GM12878 (cell line): ENCODE measurements at regions not wholly inside any gene's neighbourhood (a gene's known extent, or its start where the extent isn't known, plus 50 kb on each side); places are given as distances from the start of the nearest gene placed in this dataset.

Experiments
- ATAC-seq: fragments of 200-7000 bp; cut with Tn5 transposase; 3 replicates; pipeline ENCODE4 v1.9.1; 2020; ENCODE audit warnings: mild to moderate bottlenecking, moderate library complexity
- BruUV-seq: library from RNA; stranded (reverse); fragments of 400-500 nt; replicated peaks from 2 replicates; lab custom pipeline; 2021; lab: Mats Ljungman, UMichigan
- CTCF ChIA-PET: fragments of 300-600 bp; sonication (Branson Sonifier 250); formaldehyde crosslinking; extraction: SDS; loops from one replicate; lab custom pipeline; 2021; ENCODE audit warnings: inconsistent platforms; lab: Yijun Ruan, JAX
- POLR2A ChIA-PET: fragments of 350-600 bp; formaldehyde crosslinking; extraction: SDS; loops from one replicate; lab custom pipeline; 2021; ENCODE audit warnings: inconsistent platforms; lab: Charles Lee
- RAD21 ChIA-PET: fragments of 300-600 bp; sonication (Branson Sonifier 250); formaldehyde crosslinking; loops from one replicate; lab custom pipeline; 2023; ENCODE audit warnings: antibody characterized with exemption; ENCODE audit not compliant: unreplicated experiment; lab: Charles Lee
- SMC1A ChIA-PET: fragments of 300-600 bp; sonication (Branson Sonifier 250); formaldehyde crosslinking; loops from one replicate; lab custom pipeline; 2023; ENCODE audit not compliant: unreplicated experiment, uncharacterized antibody; lab: Charles Lee
- DNase-seq: peaks from one replicate; pipeline ENCODE4 v3.0.0-alpha.2; 2011; ENCODE audit warnings: low read depth, low spot score
- FAIRE-seq: peaks from 3 replicates; lab custom pipeline; 2011; peaks lifted over from hg19 to GRCh38; lab: Jason Lieb, UNC
- H2AFZ ChIP-seq: 2 replicates; pipeline ENCODE4 v1.6.0; 2011; ENCODE audit warnings: low read depth, low read length, control low read depth; ENCODE audit not compliant: control insufficient read depth
- H3K27ac ChIP-seq: 2 replicates; pipeline ENCODE4 v1.5.1; 2011; ENCODE audit warnings: control low read depth; ENCODE audit not compliant: control insufficient read depth, insufficient read depth
- H3K27me3 ChIP-seq, 2 experiments: replicated peaks in 1 of 2; 2 replicates each; pipeline versions ENCODE4 v1.6.0 to v1.6.1; 2011; ENCODE audit warnings: low read length in 1 of 2; ENCODE audit not compliant: control insufficient read depth in 2 of 2, insufficient read depth in 2 of 2
- H3K36me3 ChIP-seq, 2 experiments: 2 replicates each; pipeline ENCODE4 v1.5.1; 2011; ENCODE audit warnings: low read length in 1 of 2; ENCODE audit not compliant: control insufficient read depth in 2 of 2, insufficient read depth in 2 of 2
- H3K4me1 ChIP-seq: 2 replicates; pipeline ENCODE4 v1.6.1; 2011; ENCODE audit warnings: mild to moderate bottlenecking, low read length, moderate library complexity, mixed read lengths; ENCODE audit not compliant: control insufficient read depth, insufficient read depth
- H3K4me2 ChIP-seq: 2 replicates; pipeline ENCODE4 v1.6.0; 2011; ENCODE audit warnings: control low read depth; ENCODE audit not compliant: control insufficient read depth, insufficient read depth
- H3K4me3 ChIP-seq: fragments of 200-600 bp; sonication (generic); 2 replicates; pipeline ENCODE4 v1.5.1; 2016
- H3K79me2 ChIP-seq: 2 replicates; pipeline ENCODE4 v1.6.0; 2011; ENCODE audit warnings: low read length; ENCODE audit not compliant: control insufficient read depth, insufficient read depth
- H3K9ac ChIP-seq: 2 replicates; pipeline ENCODE4 v1.8.0; 2011; ENCODE audit warnings: low read length, control low read depth, mixed read lengths; ENCODE audit not compliant: control insufficient read depth, insufficient read depth
- H3K9me3 ChIP-seq: replicated peaks from 3 replicates; pipeline ENCODE4 v1.5.1; 2011; ENCODE audit warnings: mild to moderate bottlenecking, low read length; ENCODE audit not compliant: control insufficient read depth, insufficient read depth
- H4K20me1 ChIP-seq: 2 replicates; pipeline ENCODE4 v1.6.0; 2011; ENCODE audit not compliant: control insufficient read depth, insufficient read depth
- EP300 ChIP-seq, 2 experiments: fragments of 150-350 bp in 1 of 2; IDR thresholded peaks; 2 replicates each; pipeline ENCODE4 v1.6.1; 2011 to 2012; ENCODE audit warnings: low read depth in 2 of 2, low read length in 2 of 2, borderline replicate concordance in 1 of 2, improper control_type of control experiment in 1 of 2, inconsistent platforms in 1 of 2; ENCODE audit not compliant: control insufficient read depth in 1 of 2
- MTA2 ChIP-seq: fragments of 450-650 bp; IDR thresholded peaks from 2 replicates; pipeline ENCODE4 v1.6.1; 2016; ENCODE audit warnings: low read depth, mild to moderate bottlenecking, moderate library complexity
- MYB ChIP-seq: fragments of 150-350 bp; IDR thresholded peaks from 2 replicates; pipeline ENCODE4 v1.6.1; 2014; ENCODE audit warnings: mild to moderate bottlenecking, low read depth, low read length, borderline replicate concordance
- NR2C2 ChIP-seq: IDR thresholded peaks from 2 replicates; pipeline ENCODE4 v1.6.1; 2011; ENCODE audit warnings: borderline replicate concordance, low read depth; ENCODE audit not compliant: control insufficient read depth, insufficient read length
- POLR2A ChIP-seq: IDR thresholded peaks from 2 replicates; pipeline ENCODE4 v1.6.1; 2011; ENCODE audit warnings: low read depth, mild to moderate bottlenecking, low read length
- RFX5 ChIP-seq: IDR thresholded peaks from 2 replicates; pipeline ENCODE4 v1.6.1; 2011; ENCODE audit warnings: low read depth, low read length, improper control_type of control experiment
- SP1 ChIP-seq: IDR thresholded peaks from one replicate; pipeline ENCODE4 v1.6.1; 2011; ENCODE audit warnings: low read depth, low read length
- TCF12 ChIP-seq: IDR thresholded peaks from 2 replicates; pipeline ENCODE4 v1.6.1; 2011; ENCODE audit warnings: low read depth, mild to moderate bottlenecking, low read length
- ZBED1 ChIP-seq: IDR thresholded peaks from 2 replicates; pipeline ENCODE4 v1.6.1; 2016; ENCODE audit warnings: borderline replicate concordance
- ZNF207 ChIP-seq: fragments of 450-650 bp; IDR thresholded peaks from 2 replicates; pipeline ENCODE4 v1.6.1; 2014; ENCODE audit warnings: antibody characterized with exemption, mild to moderate bottlenecking, borderline replicate concordance
- ZNF384 ChIP-seq: IDR thresholded peaks from 2 replicates; pipeline ENCODE4 v1.6.1; 2012; ENCODE audit warnings: low read depth, mild to moderate bottlenecking, low read length, improper control_type of control experiment, borderline replicate concordance
- WGBS: methylation state at CpG from one replicate; pipeline ENCODE4 v1.1.6; 2016; ENCODE audit warnings: low lambda C conversion rate; ENCODE audit not compliant: insufficient replicate concordance, insufficient coverage; ENCODE audit errors: missing lambda C conversion rate; 5-methylcytosine and 5-hydroxymethylcytosine counted together
- in situ Hi-C: fragments of 300-500 bp; cut with MboI; formaldehyde crosslinking; loops from 9 replicates; pipeline ENCODE4 v1.14.3; 2018; ENCODE audit warnings: mixed read lengths
- intact Hi-C: fragments of 100-400 bp; cut with micrococcal nuclease; formaldehyde crosslinking; loops from one replicate; pipeline ENCODE4 v1.14.2; 2022; ENCODE audit not compliant: unreplicated experiment
- TF ChIP-seq, protein P1 (sequence below): IDR thresholded peaks from 2 replicates; pipeline ENCODE4 v1.6.1; 2012; ENCODE audit warnings: low read depth, low read length, improper control_type of control experiment
- TF ChIP-seq, protein P2 (sequence below): fragments of 450-650 bp; IDR thresholded peaks from 2 replicates; pipeline ENCODE4 v1.6.1; 2017; ENCODE audit warnings: mild to moderate bottlenecking, low read depth, inconsistent platforms; ENCODE audit not compliant: poor library complexity, severe bottlenecking

DNA sequence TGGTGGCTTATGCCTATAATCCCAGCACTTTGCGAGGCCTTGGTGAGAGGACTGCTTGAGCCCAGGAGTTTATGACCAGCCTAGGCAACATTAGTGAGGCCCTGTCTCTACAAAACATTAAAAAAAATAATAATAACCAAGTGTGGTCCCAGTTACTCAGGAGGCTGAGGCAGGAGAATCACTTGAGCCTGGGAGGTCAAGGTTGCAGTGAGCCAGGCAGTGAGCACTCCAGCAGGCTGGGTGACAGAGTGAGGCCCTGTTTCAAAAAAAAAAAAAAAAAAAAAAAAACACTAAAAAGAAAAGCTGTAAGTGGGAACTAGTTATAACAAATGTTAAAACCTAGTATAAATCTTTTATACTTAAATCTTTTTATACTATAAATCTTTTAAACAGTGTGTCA, 146.2 kb upstream of the ITGA4 start:
- no peak overlapping the region for H3K4me2 ChIP-seq
- CTCF ChIA-PET: interaction anchor here (0.6 to 14.1 kb wide), 8 partner anchors 24 to 404 kb away, joined by 4 to 235 read pairs (median 7); partner anchors contain the start of gene ITGA4
- BruUV-seq: no TSS peak
- ATAC-seq (no peak), DNase-seq (no peak), FAIRE-seq (no peak)
- in situ Hi-C loops: no loop called here
- intact Hi-C loops: loop anchor here (5.0 kb wide), 1 partner anchor 86 kb away; no protein-coding TSS in a partner anchor
- RAD21 ChIA-PET: interaction anchor here (0.7 to 16.8 kb wide), 22 partner anchors 8 to 404 kb away, joined by 3 to 340 read pairs (median 5); partner anchors contain the start of gene ITGA4
- no peaks in the 10 kb centered on the region for H4K20me1 ChIP-seq
- WGBS: 100% methylated on average over 1 of the region's 1 CpG
- no peak overlapping the region for H2AFZ ChIP-seq
- peaks cover 1% of the 10 kb centered on the region for H3K79me2 ChIP-seq
- TF ChIP-seq ZNF207 (no peak), ZNF384 (peak; percentile 49; the same call in 1 of the 2 replicates)
- no peaks in the 10 kb centered on the region for H3K36me3 ChIP-seq
- H3K9ac ChIP-seq: peak overlapping the region; percentile 37; the same call in 1 of the 2 replicates
- H3K27me3 ChIP-seq: no peaks in the 10 kb centered on the region
- POLR2A ChIA-PET: interaction anchor here (0.5 to 2.7 kb wide), 9 partner anchors 14 to 327 kb away, joined by 3 to 12 read pairs (median 5); no protein-coding TSS in a partner anchor
- H3K4me3 ChIP-seq: no peak overlapping the region
- peaks cover 57% of the 10 kb centered on the region for H3K4me1 ChIP-seq
- peak overlapping the region; percentile 99 for H3K27ac ChIP-seq
- no peaks in the 10 kb centered on the region for H3K9me3 ChIP-seq
- SMC1A ChIA-PET: interaction anchor here (0.9 to 15.8 kb wide), 20 partner anchors 8 to 330 kb away, joined by 3 to 313 read pairs (median 4); partner anchors contain the start of gene ITGA4

DNA sequence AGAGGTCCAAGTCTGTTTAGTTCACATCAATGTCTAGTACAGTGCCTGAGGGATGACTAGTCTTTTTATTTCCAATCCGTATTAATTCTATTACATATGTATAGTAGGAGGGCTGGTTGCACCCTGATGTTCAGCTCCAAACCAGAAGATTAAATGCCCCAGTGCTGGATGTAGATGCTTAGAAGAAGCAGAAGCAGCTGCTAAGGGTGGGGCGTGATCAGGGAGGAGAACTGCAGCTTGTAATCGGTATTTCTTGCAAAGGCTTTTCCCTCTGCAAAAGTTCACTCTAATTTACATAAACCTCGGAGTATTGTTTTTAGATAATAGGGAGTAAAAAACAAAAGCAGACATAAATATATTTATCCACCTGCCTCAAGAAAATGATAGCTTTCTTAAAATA, 145.3 kb upstream of the ITGA4 start:
- ChIA-PET RAD21 (interaction anchor here (0.7 to 16.8 kb wide), 29 partner anchors 7 to 404 kb away, joined by 3 to 340 read pairs (median 5); partner anchors contain the start of gene ITGA4), POLR2A (interaction anchor here (0.5 to 2.7 kb wide), 10 partner anchors 8 to 273 kb away, joined by 3 to 12 read pairs (median 4); no protein-coding TSS in a partner anchor), CTCF (interaction anchor here (0.7 to 14.1 kb wide), 18 partner anchors 7 to 403 kb away, joined by 3 to 235 read pairs (median 4); partner anchors contain the start of gene ITGA4), SMC1A (interaction anchor here (0.7 to 15.8 kb wide), 34 partner anchors 8 to 331 kb away, joined by 3 to 313 read pairs (median 4); partner anchors contain the start of gene ITGA4)
- Histone ChIP-seq H3K36me3 (no peaks in the 10 kb centered on the region), H3K79me2 (no peaks in the 10 kb centered on the region; the same call in none of the 2 replicates), H3K27ac (peak overlapping the region; percentile 99), H3K4me1 (peaks cover 51% of the 10 kb centered on the region), H3K9me3 (no peaks in the 10 kb centered on the region), H3K27me3 (no peaks in the 10 kb centered on the region), H3K4me3 (0 out of 2 replicates have a peak overlapping the region, but pooled peaks have one; percentile 6), H3K4me2 (peak overlapping the region; percentile 72), H4K20me1 (no peaks in the 10 kb centered on the region), H3K9ac (peak overlapping the region; percentile 60), H2AFZ (peak overlapping the region; percentile 19; the same call in 1 of the 2 replicates)
- 0% methylated on average over 4 of the region's 4 CpGs for WGBS
- BruUV-seq: no TSS peak
- no peak for FAIRE-seq
- intact Hi-C loops: loop anchor here (1.0 to 5.0 kb wide), 3 partner anchors 76 to 145 kb away; partner anchors contain the start of gene ITGA4
- no peak for DNase-seq
- peak; percentile 31 for ATAC-seq
- in situ Hi-C loops: no loop called here
- no peak for TF ChIP-seq TCF12
- TF ChIP-seq POLR2A: peak; percentile 17; the same call in 1 of the 2 replicates
- TF ChIP-seq, protein P1, sequence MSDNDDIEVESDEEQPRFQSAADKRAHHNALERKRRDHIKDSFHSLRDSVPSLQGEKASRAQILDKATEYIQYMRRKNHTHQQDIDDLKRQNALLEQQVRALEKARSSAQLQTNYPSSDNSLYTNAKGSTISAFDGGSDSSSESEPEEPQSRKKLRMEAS: no peak
- no peak for TF ChIP-seq MTA2
- TF ChIP-seq SP1: no peak
- TF ChIP-seq NR2C2: no peak
- TF ChIP-seq EP300 (IDR thresholded peaks at IDR 0.05; ENCODE audit: borderline replicate concordance in 1 of 2, control insufficient read depth in 1 of 2, low read depth in 2 of 2, low read length in 2 of 2): no peak
- TF ChIP-seq, protein P2, sequence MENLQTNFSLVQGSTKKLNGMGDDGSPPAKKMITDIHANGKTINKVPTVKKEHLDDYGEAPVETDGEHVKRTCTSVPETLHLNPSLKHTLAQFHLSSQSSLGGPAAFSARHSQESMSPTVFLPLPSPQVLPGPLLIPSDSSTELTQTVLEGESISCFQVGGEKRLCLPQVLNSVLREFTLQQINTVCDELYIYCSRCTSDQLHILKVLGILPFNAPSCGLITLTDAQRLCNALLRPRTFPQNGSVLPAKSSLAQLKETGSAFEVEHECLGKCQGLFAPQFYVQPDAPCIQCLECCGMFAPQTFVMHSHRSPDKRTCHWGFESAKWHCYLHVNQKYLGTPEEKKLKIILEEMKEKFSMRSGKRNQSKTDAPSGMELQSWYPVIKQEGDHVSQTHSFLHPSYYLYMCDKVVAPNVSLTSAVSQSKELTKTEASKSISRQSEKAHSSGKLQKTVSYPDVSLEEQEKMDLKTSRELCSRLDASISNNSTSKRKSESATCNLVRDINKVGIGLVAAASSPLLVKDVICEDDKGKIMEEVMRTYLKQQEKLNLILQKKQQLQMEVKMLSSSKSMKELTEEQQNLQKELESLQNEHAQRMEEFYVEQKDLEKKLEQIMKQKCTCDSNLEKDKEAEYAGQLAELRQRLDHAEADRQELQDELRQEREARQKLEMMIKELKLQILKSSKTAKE: no peak
- TF ChIP-seq MYB: no peak
- no peak for TF ChIP-seq ZBED1
- no peak for TF ChIP-seq RFX5
